H9 (cell line): ENCODE measurements at regions not wholly inside any gene's neighbourhood (a gene's known extent, or its start where the extent isn't known, plus 50 kb on each side); places are given as distances from the start of the nearest gene placed in this dataset.

ENCODE experiments used
- DNase-seq: peaks from one replicate; pipeline ENCODE4 v3.0.0-alpha.2; 2017
- H2AFZ ChIP-seq: one replicate; pipeline ENCODE4 v1.6.1; 2013; ENCODE audit warnings: mild to moderate bottlenecking, low read length, control low read depth, moderate library complexity
- H2AK5ac ChIP-seq: 2 replicates; pipeline ENCODE4 v1.6.1; 2013; ENCODE audit warnings: low read length, control low read depth, mixed read lengths; ENCODE audit not compliant: insufficient read length
- H2BK120ac ChIP-seq: one replicate; pipeline ENCODE4 v1.6.1; 2013; ENCODE audit warnings: low read depth, mild to moderate bottlenecking, low read length, control low read depth, inconsistent platforms; ENCODE audit not compliant: poor library complexity, severe bottlenecking
- H2BK12ac ChIP-seq: 2 replicates; pipeline ENCODE4 v1.6.1; 2013; ENCODE audit warnings: low read length, control low read depth, mixed read lengths, low read depth; ENCODE audit not compliant: insufficient read length
- H2BK15ac ChIP-seq: 2 replicates; pipeline ENCODE4 v1.6.1; 2013; ENCODE audit warnings: low read depth, low read length, control low read depth
- H2BK20ac ChIP-seq: one replicate; pipeline ENCODE4 v1.6.1; 2013; ENCODE audit warnings: low read depth, mild to moderate bottlenecking, low read length, control low read depth, inconsistent platforms; ENCODE audit not compliant: poor library complexity, severe bottlenecking
- H2BK5ac ChIP-seq: 2 replicates; pipeline ENCODE4 v1.6.1; 2013; ENCODE audit warnings: low read length, control low read depth, mixed read lengths; ENCODE audit not compliant: insufficient read length
- H3K14ac ChIP-seq: 2 replicates; pipeline ENCODE4 v1.6.1; 2013; ENCODE audit warnings: low read length, control low read depth; ENCODE audit not compliant: insufficient read depth
- H3K18ac ChIP-seq: 2 replicates; pipeline ENCODE4 v1.6.1; 2013; ENCODE audit warnings: low read depth, mild to moderate bottlenecking, mixed read lengths, low read length, control low read depth; ENCODE audit not compliant: insufficient read length
- H3K23ac ChIP-seq: 2 replicates; pipeline ENCODE4 v1.6.1; 2013; ENCODE audit warnings: low read length, control low read depth, mixed read lengths, low read depth; ENCODE audit not compliant: insufficient read length
- H3K23me2 ChIP-seq: 2 replicates; pipeline ENCODE4 v1.6.1; 2013; ENCODE audit warnings: low read depth, mild to moderate bottlenecking, mixed read lengths, low read length, control low read depth; ENCODE audit not compliant: insufficient read length, poor library complexity, severe bottlenecking
- H3K27ac ChIP-seq: 2 replicates; pipeline ENCODE4 v1.5.1; 2013; ENCODE audit warnings: low read length, control low read depth, mixed read lengths, low read depth; ENCODE audit not compliant: insufficient read length
- H3K27me3 ChIP-seq: 2 replicates; pipeline ENCODE4 v1.6.1; 2013; ENCODE audit warnings: low read length, control low read depth, inconsistent platforms; ENCODE audit not compliant: insufficient read depth
- H3K4ac ChIP-seq: 2 replicates; pipeline ENCODE4 v1.6.1; 2013; ENCODE audit warnings: low read depth, mild to moderate bottlenecking, control low read depth, inconsistent platforms, low read length, moderate library complexity
- H3K4me1 ChIP-seq: 2 replicates; pipeline ENCODE4 v1.6.1; 2013; ENCODE audit warnings: low read length, control low read depth, inconsistent platforms; ENCODE audit not compliant: insufficient read depth
- H3K4me2 ChIP-seq: 2 replicates; pipeline ENCODE4 v1.6.1; 2013; ENCODE audit warnings: low read length, control low read depth, mixed read lengths; ENCODE audit not compliant: insufficient read length, insufficient read depth
- H3K56ac ChIP-seq: 2 replicates; pipeline ENCODE4 v1.6.1; 2013; ENCODE audit warnings: low read depth, mild to moderate bottlenecking, mixed read lengths, low read length, control low read depth; ENCODE audit not compliant: insufficient read length
- H3K79me1 ChIP-seq: 2 replicates; pipeline ENCODE4 v1.6.1; 2013; ENCODE audit warnings: low read depth, mild to moderate bottlenecking, moderate library complexity, low read length, control low read depth, inconsistent platforms; ENCODE audit not compliant: insufficient read depth, poor library complexity, severe bottlenecking
- H3K79me2 ChIP-seq: 2 replicates; pipeline ENCODE4 v1.6.1; 2013; ENCODE audit warnings: low read length, control low read depth, inconsistent platforms; ENCODE audit not compliant: insufficient read depth
- H3K9ac ChIP-seq: 2 replicates; pipeline ENCODE4 v1.6.1; 2013; ENCODE audit warnings: low read length, control low read depth, mixed read lengths; ENCODE audit not compliant: insufficient read length; ENCODE audit errors: extremely low read depth
- H3K9me3 ChIP-seq: one replicate; pipeline ENCODE4 v1.6.1; 2013; ENCODE audit warnings: low read depth, low read length, inconsistent platforms; ENCODE audit not compliant: control insufficient read depth
- H3T11ph ChIP-seq: one replicate; pipeline ENCODE4 v1.6.1; 2013; ENCODE audit warnings: mild to moderate bottlenecking, low read length, control low read depth, inconsistent platforms
- H4K20me1 ChIP-seq: one replicate; pipeline ENCODE4 v1.6.1; 2013; ENCODE audit not compliant: control insufficient read depth, insufficient read length, insufficient read depth
- H4K5ac ChIP-seq: 2 replicates; pipeline ENCODE4 v1.6.1; 2013; ENCODE audit warnings: low read depth, mild to moderate bottlenecking, mixed read lengths, low read length, control low read depth; ENCODE audit not compliant: insufficient read length
- H4K8ac ChIP-seq: replicated peaks from 2 replicates; pipeline ENCODE4 v1.6.1; 2013; ENCODE audit warnings: low read length, control low read depth, mixed read lengths, low read depth; ENCODE audit not compliant: insufficient read length
- H4K91ac ChIP-seq: 2 replicates; pipeline ENCODE4 v1.6.1; 2013; ENCODE audit warnings: low read depth, mild to moderate bottlenecking, moderate library complexity, mixed read lengths, low read length, control low read depth; ENCODE audit not compliant: insufficient read length
- H3K27ac Mint-ChIP-seq, 3 experiments: 2 replicates in 2 of 3; 3 replicates in 1 of 3; pipeline ENCODE4 v1.8.0; 2020 to 2021; ENCODE audit warnings: mixed read lengths in 3 of 3, mild to moderate bottlenecking in 1 of 3, moderate library complexity in 1 of 3
- H3K27me3 Mint-ChIP-seq: 2 replicates; pipeline ENCODE4 v1.8.0; 2021; ENCODE audit warnings: low read depth, mild to moderate bottlenecking, moderate library complexity, mixed read lengths
- H3K36me3 Mint-ChIP-seq, 3 experiments: 2 replicates in 2 of 3; 3 replicates in 1 of 3; pipeline ENCODE4 v1.8.0; 2020 to 2021; ENCODE audit warnings: low read depth in 3 of 3, mixed read lengths in 3 of 3; ENCODE audit not compliant: insufficient read depth in 1 of 3
- H3K4me1 Mint-ChIP-seq, 2 experiments: 2 replicates each; pipeline ENCODE4 v1.8.0; 2020; ENCODE audit warnings: mixed read lengths in 2 of 2
- H3K4me3 Mint-ChIP-seq, 2 experiments: 2 replicates in 1 of 2; 3 replicates in 1 of 2; pipeline ENCODE4 v1.8.0; 2020 to 2021; ENCODE audit warnings: mild to moderate bottlenecking in 2 of 2, mixed read lengths in 2 of 2, moderate library complexity in 1 of 2
- H3K9me3 Mint-ChIP-seq, 2 experiments: 2 replicates in 1 of 2; 3 replicates in 1 of 2; pipeline ENCODE4 v1.8.0; 2020; ENCODE audit warnings: mild to moderate bottlenecking in 2 of 2, mixed read lengths in 2 of 2, moderate library complexity in 1 of 2
- CTCF ChIP-seq: fragments of 200-600 bp; sonication (generic); conservative IDR thresholded peaks from 3 replicates; pipeline ENCODE4 v1.8.0; 2021; ENCODE audit warnings: antibody characterized with exemption, mild to moderate bottlenecking
- WGBS: extraction: QIAGEN DNeasy Blood & Tissue Kit; methylation state at CpG from one replicate; pipeline ENCODE4 v1.1.7; 2013; ENCODE audit warnings: missing lambda C conversion rate, low lambda C conversion rate, mixed read lengths; ENCODE audit not compliant: insufficient read length; ENCODE audit errors: extremely low coverage; 5-methylcytosine and 5-hydroxymethylcytosine counted together

GRCh38 chr4:92050875-92051274, 252.9 kb upstream of the GRID2 start:
- no peaks in the 10 kb centered on the region for H3K9me3 ChIP-seq
- H3K79me1 ChIP-seq = no peaks in the 10 kb centered on the region
- no peak overlapping the region for H2BK15ac ChIP-seq
- no peak overlapping the region for H3K9ac ChIP-seq
- H2BK5ac ChIP-seq = no peak overlapping the region
- H3K23me2 ChIP-seq = no peaks in the 10 kb centered on the region
- no peaks in the 10 kb centered on the region for H3K79me2 ChIP-seq
- no peak overlapping the region for H3K4ac ChIP-seq
- H3K4me2 ChIP-seq = no peak overlapping the region
- no peak overlapping the region for H3K18ac ChIP-seq
- no peak for TF ChIP-seq CTCF
- WGBS = no CpG with 5 or more reads among the region's 3 CpGs
- no peaks in the 10 kb centered on the region for H3K4me1 ChIP-seq
- no peak overlapping the region for H4K91ac ChIP-seq
- no peak overlapping the region for H2AK5ac ChIP-seq
- H3K23ac ChIP-seq = no peak overlapping the region
- H4K8ac ChIP-seq = no peak overlapping the region
- DNase-seq = no peak
- no peak overlapping the region for H3K27ac Mint-ChIP-seq
- H3K27ac ChIP-seq = no peak overlapping the region
- H3K56ac ChIP-seq = no peak overlapping the region
- peaks cover 0 to 2% of the 10 kb centered on the region in 2 experiments; a peak in 1 of 4 replicates for H3K4me1 Mint-ChIP-seq
- no peak overlapping the region for H4K5ac ChIP-seq
- H3K27me3 Mint-ChIP-seq = no peaks in the 10 kb centered on the region
- H2BK20ac ChIP-seq = no peak overlapping the region
- H3K4me3 Mint-ChIP-seq = no peak overlapping the region
- no peak overlapping the region for H3K14ac ChIP-seq
- no peaks in the 10 kb centered on the region for H3K27me3 ChIP-seq
- H4K20me1 ChIP-seq = no peaks in the 10 kb centered on the region
- no peak overlapping the region for H3T11ph ChIP-seq
- no peak overlapping the region for H2AFZ ChIP-seq
- peaks cover 4 to 11% of the 10 kb centered on the region in 2 experiments; a peak in 3 of 5 replicates for H3K9me3 Mint-ChIP-seq
- no peak overlapping the region for H2BK12ac ChIP-seq
- H3K36me3 Mint-ChIP-seq = peaks cover 0 to 8% (median 0%) of the 10 kb centered on the region in 3 experiments; a peak in 3 of 7 replicates
- no peak overlapping the region for H2BK120ac ChIP-seq
